GM12892 (cell line): ENCODE measurements at regions not wholly inside any gene's neighbourhood (a gene's known extent, or its start where the extent isn't known, plus 50 kb on each side); places are given as distances from the start of the nearest gene placed in this dataset.

Experiments
- DNase-seq: peaks from one replicate; pipeline ENCODE4 v3.0.0; 2011; ENCODE audit not compliant: insufficient read length
- FAIRE-seq: peaks from 2 replicates; lab custom pipeline; 2011; peaks lifted over from hg19 to GRCh38; lab: Jason Lieb, UNC
- POLR2A ChIP-seq: IDR thresholded peaks from 2 replicates; pipeline ENCODE4 v1.6.1; 2011; ENCODE audit warnings: low read depth, low read length, control low read depth
- POLR2AphosphoS5 ChIP-seq: IDR thresholded peaks from 2 replicates; pipeline ENCODE4 v1.6.1; 2011; ENCODE audit warnings: low read depth, low read length, control low read depth
- TAF1 ChIP-seq: IDR thresholded peaks from 2 replicates; pipeline ENCODE4 v1.6.1; 2011; ENCODE audit warnings: low read depth, mild to moderate bottlenecking, control low read depth, low read length, borderline replicate concordance

DNA sequence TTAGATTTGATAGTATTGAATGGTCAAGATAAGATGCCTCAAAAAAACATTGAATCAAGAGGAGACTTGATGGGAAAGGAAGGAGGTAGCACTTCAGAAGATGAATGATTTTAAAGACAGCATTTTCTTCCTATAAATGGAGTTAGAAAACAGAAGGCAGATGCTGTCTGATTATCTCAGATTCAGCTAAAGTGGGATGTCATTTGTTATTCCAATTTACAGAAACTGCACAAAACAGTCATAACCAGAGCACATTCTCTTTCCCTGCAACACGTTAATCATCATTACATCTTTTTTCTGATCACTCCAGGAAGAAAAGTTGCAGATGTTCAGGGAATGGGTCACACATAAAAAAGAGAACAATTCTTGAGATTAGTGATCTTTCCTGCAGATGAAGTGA lies 1141.8 kb downstream of the SI start:
- TF ChIP-seq POLR2A = no peak
- no peak for TF ChIP-seq POLR2AphosphoS5
- no peak for TF ChIP-seq TAF1
- no peak for FAIRE-seq
- no peak for DNase-seq

DNA sequence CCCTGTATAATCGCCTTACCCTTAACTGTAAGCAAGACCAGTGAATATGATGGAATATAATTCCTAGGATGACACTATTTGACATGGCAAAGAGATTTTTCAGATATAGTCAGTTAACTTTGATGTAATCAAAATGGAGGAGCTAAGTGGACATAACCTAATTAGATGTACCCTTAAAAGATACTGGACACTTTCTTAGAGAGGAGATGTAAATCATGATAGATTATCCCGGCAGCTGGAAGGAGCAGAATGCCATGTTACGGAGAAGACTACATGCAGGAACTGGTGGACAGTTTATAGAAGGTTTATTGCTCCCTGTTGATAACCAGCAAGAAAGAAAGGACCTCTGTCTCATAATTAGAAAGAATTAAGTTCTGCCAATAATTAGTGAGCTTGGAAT lies 1142.9 kb downstream of the SI start:
- FAIRE-seq = no peak
- TF ChIP-seq POLR2AphosphoS5 (no peak), POLR2A (no peak), TAF1 (no peak)
- no peak for DNase-seq

DNA sequence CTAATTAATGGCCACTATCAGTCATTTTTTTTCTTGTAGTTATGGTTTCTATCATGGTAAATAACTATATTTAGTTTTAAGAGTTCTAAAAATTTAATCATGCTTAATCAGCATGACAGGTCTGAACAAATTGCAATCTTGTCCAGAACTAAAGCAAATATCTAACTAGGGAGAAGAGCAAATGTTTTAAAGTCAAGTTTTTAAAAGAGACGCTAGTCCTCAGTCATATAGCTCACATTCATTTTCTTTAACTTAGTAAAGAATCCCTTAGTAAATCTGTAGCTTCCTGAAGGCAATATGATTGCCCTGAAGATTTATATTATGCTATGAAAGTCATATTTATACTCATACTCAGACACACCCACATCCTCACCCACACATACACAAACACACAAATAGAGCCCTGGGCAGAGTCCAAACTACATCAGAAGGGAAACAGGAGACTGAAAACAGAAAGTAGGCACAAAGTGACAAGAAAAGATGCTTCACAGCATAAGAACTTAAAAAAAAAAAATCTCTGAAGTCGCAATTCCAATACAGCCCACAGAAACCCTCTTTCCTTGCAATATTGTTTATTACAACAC lies 1149.1 kb downstream of the SI start:
- no peak for DNase-seq
- no peak for TF ChIP-seq TAF1
- TF ChIP-seq POLR2A = no peak
- no peak for TF ChIP-seq POLR2AphosphoS5
- FAIRE-seq = no peak

DNA sequence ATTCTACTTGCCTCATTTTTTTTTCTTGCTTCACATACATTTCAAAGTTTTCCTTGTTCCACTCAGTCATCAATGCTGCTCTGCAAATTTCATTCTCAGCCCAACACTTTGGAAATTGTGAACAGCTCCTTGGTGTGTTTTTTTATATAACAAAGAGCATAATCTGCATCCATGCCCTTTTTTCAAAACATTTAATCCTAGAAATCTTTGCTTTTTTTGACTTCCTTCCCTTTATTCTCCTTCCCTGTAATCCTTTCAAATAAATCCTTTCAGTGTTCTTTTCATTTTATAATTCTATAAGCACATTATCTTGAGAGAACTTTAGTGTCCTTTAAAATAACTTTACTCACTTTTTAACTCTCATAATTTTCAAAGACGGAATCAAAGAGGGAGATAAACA lies 1150.8 kb downstream of the SI start:
- DNase-seq (no peak), FAIRE-seq (no peak)
- no peak for TF ChIP-seq POLR2AphosphoS5
- no peak for TF ChIP-seq POLR2A
- TF ChIP-seq TAF1 = no peak

DNA sequence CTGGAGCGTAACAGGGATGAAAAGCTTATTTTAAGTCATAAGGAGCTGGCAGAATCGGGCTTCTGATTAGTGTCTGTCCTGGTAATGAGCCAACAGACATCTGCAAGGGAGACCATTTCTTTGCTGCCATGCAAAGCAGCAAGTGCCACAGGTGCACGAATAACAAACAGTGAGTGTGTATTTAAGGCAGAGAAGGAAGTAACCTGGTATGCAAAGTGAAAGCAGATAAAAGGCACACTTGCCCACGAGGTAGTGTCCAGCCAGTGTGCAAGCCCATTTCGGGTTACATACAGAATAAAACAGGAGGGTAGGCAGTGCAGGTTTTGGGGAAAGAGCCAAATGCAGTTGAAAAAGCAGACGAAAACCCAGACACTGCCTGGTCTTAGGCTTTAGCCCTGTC lies 1153.7 kb downstream of the SI start:
- DNase-seq = no peak
- no peak for FAIRE-seq
- TF ChIP-seq POLR2A (no peak), TAF1 (no peak), POLR2AphosphoS5 (no peak)

DNA sequence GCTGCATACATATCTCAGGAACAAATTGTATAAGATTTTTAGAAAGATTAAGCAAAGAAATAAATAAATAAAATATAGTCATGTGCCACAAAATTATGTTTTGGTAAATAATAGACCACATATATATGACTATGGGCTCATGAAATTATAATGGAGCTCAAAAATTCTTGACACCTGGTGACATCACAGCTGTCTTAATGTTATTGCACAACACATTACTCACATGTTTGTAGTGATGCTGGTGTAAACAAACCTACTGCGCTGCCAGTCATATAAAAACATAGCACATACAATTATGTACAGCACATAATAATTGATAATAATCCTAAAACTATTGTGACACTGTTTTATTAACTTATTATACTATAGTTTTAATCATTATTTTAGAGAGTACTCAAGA lies 1159.1 kb downstream of the SI start:
- DNase-seq (no peak), FAIRE-seq (no peak)
- no peak for TF ChIP-seq TAF1
- TF ChIP-seq POLR2AphosphoS5 = no peak

DNA sequence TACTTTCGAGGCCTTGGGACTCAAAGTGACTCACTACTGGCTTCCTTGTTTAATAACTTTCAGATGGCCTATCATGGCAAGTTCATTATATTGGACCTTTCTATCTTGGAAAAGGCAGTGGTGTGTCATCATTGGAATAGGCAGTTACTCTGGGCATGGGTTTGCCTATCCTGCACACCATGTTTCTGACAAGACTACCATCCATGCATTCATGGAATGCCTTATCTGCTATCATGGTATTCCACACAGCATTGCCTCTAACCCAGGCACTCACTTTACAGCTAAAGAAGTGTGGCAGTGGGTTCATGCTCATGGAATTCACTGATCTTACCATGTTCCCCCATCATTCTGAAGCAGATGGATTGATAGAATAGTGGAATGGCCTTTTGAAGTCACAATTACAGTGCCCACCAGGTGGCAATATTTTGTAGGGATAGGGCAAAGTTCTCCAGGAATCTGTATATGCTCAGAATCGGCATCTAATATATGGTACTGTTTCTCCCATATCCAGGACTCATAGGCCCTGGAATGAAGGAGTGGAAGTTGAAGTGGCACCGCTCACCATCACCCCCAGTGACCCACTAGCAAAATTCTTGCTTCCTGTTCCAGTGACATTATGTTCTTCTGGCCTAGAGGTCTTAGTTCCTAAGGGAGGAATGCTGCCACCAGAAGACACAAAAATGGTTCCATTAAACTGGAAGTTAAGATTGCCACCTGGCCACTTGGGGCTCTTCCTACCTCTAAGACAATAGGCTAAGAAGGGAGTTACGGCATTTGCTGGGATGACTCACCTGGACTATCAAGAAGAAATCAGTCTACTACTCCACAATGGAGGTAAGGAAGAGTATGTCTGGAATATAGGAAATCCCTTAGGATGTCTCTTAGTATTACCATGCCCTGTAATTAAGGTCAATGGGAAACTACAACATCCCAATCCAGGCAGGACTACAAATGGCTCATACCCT lies 1161.4 kb downstream of the SI start:
- TF ChIP-seq TAF1 (no peak), POLR2A (no peak), POLR2AphosphoS5 (no peak)
- DNase-seq = no peak
- FAIRE-seq = no peak

DNA sequence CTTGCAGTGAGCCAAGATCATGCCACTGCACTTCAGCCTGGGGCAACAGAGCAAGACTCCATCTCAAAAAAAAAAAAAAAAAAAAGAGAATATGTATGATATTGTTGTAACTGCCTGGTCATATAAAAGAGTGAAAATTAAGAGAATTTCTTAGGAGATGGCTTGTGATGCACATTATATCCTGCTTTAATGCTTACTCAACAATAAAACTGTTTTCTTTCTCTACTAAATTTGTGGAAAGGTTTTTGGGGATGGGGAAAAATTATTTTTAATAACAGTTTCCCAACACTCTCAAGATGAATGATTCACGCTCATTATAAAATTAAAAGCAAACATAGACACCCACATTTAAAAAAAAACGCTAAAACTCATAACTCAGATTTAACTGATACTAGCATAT lies 1163.0 kb downstream of the SI start:
- no peak for FAIRE-seq
- DNase-seq = no peak
- TF ChIP-seq TAF1 (no peak), POLR2AphosphoS5 (no peak), POLR2A (no peak)

DNA sequence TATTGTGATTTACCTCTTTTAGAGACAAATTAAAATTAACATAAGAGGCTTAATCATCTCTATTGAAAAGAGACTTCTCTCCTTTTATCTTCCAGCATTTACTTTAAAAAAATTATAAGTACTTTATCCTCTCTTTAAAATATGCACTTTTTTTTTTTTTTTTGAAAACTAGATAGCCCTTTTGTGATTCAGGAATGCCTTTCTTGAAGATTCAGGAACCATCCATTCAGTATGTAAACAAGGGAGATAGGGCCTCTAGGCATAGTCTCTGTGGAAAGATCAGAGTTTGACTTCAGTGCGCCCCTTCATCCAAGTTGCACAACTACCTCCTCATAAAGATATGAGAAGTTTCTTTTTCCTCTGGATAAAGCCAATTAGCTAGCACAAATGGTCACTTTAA lies 1163.7 kb downstream of the SI start:
- FAIRE-seq (no peak), DNase-seq (no peak)
- no peak for TF ChIP-seq TAF1
- no peak for TF ChIP-seq POLR2A
- no peak for TF ChIP-seq POLR2AphosphoS5

DNA sequence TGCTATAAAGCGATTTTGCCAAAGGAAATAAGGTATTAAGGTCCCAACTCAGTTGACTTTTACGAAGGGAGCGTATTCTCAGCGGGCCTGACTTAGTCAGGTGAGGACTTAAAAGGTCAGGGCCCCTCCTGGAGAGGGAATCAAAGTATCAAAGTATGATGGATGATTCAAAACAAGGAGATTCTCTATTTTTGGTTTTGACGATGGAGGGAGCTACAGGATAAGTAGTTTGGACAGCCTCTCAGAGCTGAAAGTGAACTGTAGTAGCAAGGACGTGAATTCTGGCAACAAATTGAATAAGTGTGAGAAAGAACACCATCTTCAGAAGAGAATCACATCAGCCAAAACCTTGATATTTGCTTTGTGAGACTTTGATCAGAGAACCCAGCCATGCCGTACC lies 1186.5 kb downstream of the SI start:
- DNase-seq (no peak), FAIRE-seq (no peak)
- no peak for TF ChIP-seq POLR2AphosphoS5

DNA sequence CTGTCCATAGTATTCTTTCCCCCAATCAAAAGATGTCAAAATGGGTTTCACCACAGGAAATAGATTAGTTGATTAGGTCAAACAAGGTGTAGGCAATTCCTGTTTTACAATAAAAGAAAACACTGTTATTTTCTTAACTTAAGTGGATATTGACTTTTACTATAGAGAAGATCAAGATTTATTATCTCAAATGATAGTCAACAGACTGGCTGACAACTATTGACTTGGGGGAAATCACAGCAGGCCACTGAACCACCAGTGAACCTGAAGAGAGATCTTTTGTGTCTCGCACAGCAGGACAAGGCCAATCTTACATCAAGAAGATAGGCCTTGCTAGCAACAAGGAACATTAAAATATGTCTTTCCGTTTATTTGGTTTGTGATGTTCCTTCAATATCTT lies 1187.6 kb downstream of the SI start:
- DNase-seq (no peak), FAIRE-seq (no peak)
- TF ChIP-seq POLR2A (no peak), TAF1 (no peak), POLR2AphosphoS5 (no peak)

DNA sequence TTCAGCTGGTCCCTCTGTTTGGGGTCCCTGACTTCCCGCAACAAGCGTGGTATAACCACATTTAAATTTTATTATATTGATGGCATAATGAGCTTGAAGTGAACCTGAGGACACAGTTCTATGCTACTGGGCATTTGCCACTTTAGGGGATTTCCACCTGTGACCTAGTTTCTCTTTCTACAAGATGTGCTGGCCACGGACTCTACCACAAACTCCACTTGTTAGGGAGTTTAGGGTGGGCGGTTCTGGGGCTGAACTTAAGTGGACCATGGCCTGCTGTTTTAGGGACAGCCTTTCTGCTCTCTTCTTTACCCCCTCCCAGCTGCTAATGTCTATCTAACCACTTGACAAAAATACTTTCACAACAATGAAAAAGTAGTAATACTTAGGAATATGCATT lies 1199.1 kb downstream of the SI start:
- FAIRE-seq (no peak), DNase-seq (no peak)
- TF ChIP-seq POLR2A (no peak), TAF1 (no peak), POLR2AphosphoS5 (no peak)
